ACC112 (cell line): ENCODE measurements at regions not wholly inside any gene's neighbourhood (a gene's known extent, or its start where the extent isn't known, plus 50 kb on each side); places are given as distances from the start of the nearest gene placed in this dataset.
A peak's percentile ranks its signal among the peaks of the same experiment; 100 is the strongest.

Experiments
- H2AFZ ChIP-seq: fragments of 200-600 bp; sonication (generic); one replicate; pipeline ENCODE4 v1.6.0; 2017; ENCODE audit warnings: antibody characterized with exemption, low read length; ENCODE audit not compliant: unreplicated experiment
- H3K27ac ChIP-seq: fragments of 200-600 bp; sonication (generic); 2 replicates; pipeline ENCODE4 v1.5.1; 2014; ENCODE audit warnings: low read depth, mild to moderate bottlenecking, antibody characterized with exemption, low read length, moderate library complexity
- H3K27me3 ChIP-seq: fragments of 200-600 bp; sonication (generic); 2 replicates; pipeline ENCODE4 v1.6.1; 2014; ENCODE audit warnings: mild to moderate bottlenecking, antibody characterized with exemption, low read length, moderate library complexity, mixed read lengths; ENCODE audit not compliant: insufficient read depth
- H3K36me3 ChIP-seq: fragments of 200-600 bp; sonication (generic); 2 replicates; pipeline ENCODE4 v1.6.1; 2016; ENCODE audit warnings: mild to moderate bottlenecking, antibody characterized with exemption, low read length, moderate library complexity, mixed read lengths; ENCODE audit not compliant: insufficient read depth
- H3K4me1 ChIP-seq: fragments of 200-600 bp; sonication (generic); one replicate; pipeline ENCODE4 v1.6.1; 2016; ENCODE audit warnings: low read length, mixed read lengths; ENCODE audit not compliant: insufficient read depth, unreplicated experiment, control insufficient read depth
- H3K4me3 ChIP-seq: fragments of 200-600 bp; sonication (generic); 2 replicates; pipeline ENCODE4 v1.5.1; 2014; ENCODE audit warnings: mild to moderate bottlenecking, low read depth, low read length
- H3K79me2 ChIP-seq: fragments of 200-600 bp; sonication (generic); one replicate; pipeline ENCODE4 v1.6.0; 2016; ENCODE audit warnings: low read length; ENCODE audit not compliant: control insufficient read depth, unreplicated experiment, insufficient read depth

DNA sequence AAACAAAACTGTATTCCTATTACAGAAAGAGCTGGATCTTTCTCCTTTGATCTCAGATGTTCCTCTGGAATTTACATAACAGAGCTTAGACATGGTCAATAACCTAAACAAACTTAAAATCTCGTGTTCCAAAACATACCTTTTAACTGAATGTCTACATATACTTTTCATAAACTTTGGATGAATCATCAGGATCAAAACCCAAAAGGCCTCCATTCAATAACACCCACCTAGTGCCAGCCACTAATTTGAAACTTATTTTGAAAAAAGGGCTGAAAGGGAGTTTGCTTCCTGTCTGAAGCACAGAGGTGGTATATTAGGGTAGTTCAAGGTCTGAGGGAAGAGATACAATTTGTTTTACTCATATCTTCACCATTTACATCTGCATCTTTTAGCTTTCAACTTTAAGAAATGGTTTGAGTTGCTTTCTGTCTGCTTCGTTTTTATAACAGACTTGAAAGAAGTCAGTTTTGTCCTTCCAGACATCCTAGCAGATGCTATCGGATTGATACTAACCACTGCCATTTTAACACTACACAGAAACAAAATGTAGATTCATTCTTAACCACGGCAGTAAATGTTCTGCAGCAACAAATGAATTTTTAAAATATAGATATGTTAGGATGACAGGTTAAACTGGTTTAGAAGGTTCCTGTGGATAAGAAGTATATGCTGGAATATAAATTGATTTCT is 242.8 kb upstream of the DKK2 start:
- Histone ChIP-seq H3K79me2 (no peaks in the 10 kb centered on the region), H3K4me3 (peak overlapping the region; percentile 51), H3K4me1 (peaks cover 27% of the 10 kb centered on the region), H3K36me3 (no peaks in the 10 kb centered on the region), H3K27me3 (no peaks in the 10 kb centered on the region), H3K27ac (peak overlapping the region; percentile 47), H2AFZ (peak overlapping the region; percentile 38)

DNA sequence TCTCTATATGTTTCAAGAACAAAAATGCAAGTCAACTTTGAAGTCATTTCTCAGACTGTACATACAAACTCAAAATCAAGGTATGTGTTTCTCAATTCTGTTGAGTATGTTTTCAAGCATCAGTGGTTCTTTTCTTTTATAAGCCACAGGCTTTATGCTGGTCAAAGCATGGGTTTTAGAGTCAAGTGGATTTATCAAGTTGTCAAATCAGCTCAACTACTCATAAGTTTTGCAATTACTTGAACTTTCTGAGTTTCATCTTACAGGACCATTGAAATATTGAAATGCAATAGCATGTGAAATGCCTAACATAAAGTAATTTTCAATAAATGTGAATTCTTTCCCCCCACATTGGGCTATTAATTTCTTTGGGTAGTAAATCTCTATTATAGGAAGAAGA is 239.9 kb upstream of the DKK2 start:
- no peak overlapping the region for H2AFZ ChIP-seq
- no peaks in the 10 kb centered on the region for H3K27me3 ChIP-seq
- peaks cover 20% of the 10 kb centered on the region for H3K4me1 ChIP-seq
- no peaks in the 10 kb centered on the region for H3K79me2 ChIP-seq
- no peak overlapping the region for H3K27ac ChIP-seq
- no peaks in the 10 kb centered on the region for H3K36me3 ChIP-seq
- H3K4me3 ChIP-seq = no peak overlapping the region

DNA sequence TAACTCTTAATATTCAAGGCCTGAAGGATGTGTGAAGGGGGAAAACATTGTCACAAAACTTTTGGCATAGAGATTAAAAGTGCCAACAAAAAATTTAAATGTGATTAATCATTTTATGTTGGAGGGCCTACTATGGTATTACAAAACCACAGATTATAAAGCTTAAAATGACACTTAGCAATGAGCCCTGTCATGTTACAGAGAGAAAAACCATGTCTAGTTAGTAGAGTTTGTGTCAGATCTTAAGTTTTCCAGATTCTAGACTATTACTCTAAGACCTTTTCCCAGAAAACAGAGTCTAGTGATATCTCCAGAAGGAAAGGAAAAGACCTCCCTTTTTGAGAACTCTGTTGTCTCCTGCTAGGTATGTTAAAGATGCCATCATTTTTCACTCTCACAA is 239.1 kb upstream of the DKK2 start:
- Histone ChIP-seq H2AFZ (no peak overlapping the region), H3K4me1 (peaks cover 16% of the 10 kb centered on the region), H3K79me2 (no peaks in the 10 kb centered on the region), H3K4me3 (no peak overlapping the region), H3K36me3 (no peaks in the 10 kb centered on the region), H3K27ac (no peak overlapping the region), H3K27me3 (no peaks in the 10 kb centered on the region)

DNA sequence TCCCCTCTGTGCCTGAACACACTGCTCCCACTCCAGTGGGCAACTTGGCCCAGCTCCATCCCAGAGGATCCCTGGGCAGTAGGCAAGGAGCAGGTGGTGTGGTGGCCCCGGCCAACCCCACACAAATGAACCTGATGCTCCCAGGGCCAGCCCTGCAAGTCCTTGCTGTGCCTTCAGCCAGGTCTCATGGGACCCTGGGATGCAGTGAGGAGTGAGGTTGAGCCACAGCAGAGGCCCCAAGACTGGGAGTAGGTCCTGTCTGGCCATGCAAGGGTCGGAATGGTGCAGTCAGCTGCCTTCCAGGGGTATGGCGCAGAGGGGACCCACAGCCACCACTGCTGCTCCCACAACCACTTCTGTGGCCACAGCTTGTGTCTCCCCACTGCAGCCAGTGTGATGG is 234.5 kb upstream of the DKK2 start:
- Histone ChIP-seq H2AFZ (no peak overlapping the region), H3K27me3 (no peaks in the 10 kb centered on the region), H3K27ac (no peak overlapping the region), H3K36me3 (no peaks in the 10 kb centered on the region), H3K4me1 (no peaks in the 10 kb centered on the region), H3K4me3 (no peak overlapping the region), H3K79me2 (no peaks in the 10 kb centered on the region)

DNA sequence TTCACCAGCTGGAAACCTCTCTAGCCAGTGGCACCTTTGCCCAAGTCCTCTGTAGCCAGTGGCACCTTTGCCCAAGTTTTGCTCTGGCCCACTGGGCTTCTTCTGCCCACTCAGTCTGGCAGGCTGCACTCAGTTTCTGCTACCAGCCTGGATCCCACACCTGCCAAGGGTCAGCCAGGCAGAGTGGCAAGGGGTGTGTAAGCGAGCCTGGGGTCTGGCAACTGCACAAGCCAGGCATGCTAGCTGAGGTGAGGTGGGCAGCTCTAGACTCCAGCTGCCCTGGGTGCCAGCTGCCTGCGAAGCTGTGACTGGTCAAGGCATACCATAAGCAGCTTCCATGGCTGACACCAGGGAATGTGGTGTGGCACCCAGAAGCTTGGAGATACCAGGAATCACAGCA is 233.1 kb upstream of the DKK2 start:
- Histone ChIP-seq H3K4me3 (no peak overlapping the region), H3K27me3 (no peaks in the 10 kb centered on the region), H3K4me1 (no peaks in the 10 kb centered on the region), H2AFZ (no peak overlapping the region), H3K36me3 (no peaks in the 10 kb centered on the region), H3K79me2 (no peaks in the 10 kb centered on the region), H3K27ac (no peak overlapping the region)

DNA sequence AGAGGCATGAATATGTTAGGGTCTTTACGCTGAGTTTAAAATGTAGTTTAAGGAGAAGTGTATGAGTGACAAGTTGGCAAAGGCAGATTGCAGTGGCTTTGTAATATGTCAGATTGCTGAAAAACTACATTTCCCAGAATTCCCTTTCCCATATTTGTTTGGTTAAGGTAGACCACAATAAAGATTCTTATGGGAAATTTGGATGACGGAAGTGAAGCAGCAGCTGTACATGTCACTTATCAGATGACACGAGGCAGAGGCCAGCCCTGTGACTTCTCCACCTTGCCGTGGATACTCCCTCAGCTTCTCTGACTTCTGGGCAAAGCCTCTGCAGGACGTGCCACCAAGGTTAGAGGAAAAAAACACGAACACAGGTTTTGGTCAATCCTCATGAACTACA is 229.7 kb upstream of the DKK2 start:
- H3K4me1 ChIP-seq = no peaks in the 10 kb centered on the region
- H3K36me3 ChIP-seq = no peaks in the 10 kb centered on the region
- no peak overlapping the region for H2AFZ ChIP-seq
- no peak overlapping the region for H3K27ac ChIP-seq
- H3K79me2 ChIP-seq = no peaks in the 10 kb centered on the region
- no peaks in the 10 kb centered on the region for H3K27me3 ChIP-seq
- H3K4me3 ChIP-seq = no peak overlapping the region

DNA sequence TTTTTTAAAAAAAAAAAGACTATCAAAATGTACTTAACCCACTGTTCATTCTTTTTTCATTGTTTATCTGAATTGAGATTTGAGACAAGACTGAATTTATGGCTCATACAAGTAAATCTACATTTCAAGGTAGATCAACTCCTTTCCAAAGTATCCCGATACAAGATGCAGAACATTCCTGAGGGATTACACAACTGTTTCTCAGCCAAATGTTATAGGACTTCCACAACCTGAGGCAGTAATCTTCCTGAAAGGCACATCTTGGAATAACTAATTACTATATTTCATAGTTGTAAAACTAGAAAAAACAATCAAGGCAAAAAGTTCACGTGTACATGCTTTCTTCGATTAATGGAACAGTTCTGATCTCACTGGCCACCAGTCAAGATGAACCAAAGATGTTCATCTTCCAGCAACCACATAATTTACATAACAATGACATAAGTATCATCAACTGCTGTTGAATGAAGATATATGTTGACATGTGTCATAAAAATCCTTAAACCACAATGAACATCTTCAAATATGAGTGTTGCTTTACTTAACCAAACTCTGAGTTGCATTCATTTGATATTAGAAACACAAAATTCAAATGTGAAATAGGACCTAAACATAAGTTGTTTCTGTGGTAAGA is 225.2 kb upstream of the DKK2 start:
- no peaks in the 10 kb centered on the region for H3K79me2 ChIP-seq
- H3K27ac ChIP-seq = no peak overlapping the region

DNA sequence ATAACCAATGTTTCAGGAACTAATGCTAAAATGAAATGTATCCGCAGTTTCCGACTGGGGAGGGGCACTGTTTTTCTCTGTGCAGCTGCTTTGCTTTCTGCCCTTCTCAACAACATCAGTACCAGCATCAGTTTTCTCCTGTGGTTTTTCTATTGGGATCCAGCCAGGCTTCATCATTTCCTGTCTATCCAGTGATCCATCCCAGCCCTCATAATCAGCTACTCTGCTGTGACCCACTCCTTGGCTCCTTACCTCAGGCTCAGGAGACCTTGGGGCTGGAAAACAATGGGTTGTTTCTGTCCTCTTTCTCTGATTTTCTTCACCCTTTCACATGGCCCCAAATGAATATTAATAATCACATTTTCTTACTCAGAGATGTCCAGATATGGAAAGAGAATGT is 222.2 kb upstream of the DKK2 start:
- H3K4me3 ChIP-seq = no peak overlapping the region

More for the DNA sequence above, 225.2 kb upstream of the DKK2 start:
- Histone ChIP-seq H2AFZ (no peak overlapping the region), H3K4me3 (no peak overlapping the region), H3K27me3 (no peaks in the 10 kb centered on the region), H3K4me1 (peaks cover 10% of the 10 kb centered on the region), H3K36me3 (no peaks in the 10 kb centered on the region)

DNA sequence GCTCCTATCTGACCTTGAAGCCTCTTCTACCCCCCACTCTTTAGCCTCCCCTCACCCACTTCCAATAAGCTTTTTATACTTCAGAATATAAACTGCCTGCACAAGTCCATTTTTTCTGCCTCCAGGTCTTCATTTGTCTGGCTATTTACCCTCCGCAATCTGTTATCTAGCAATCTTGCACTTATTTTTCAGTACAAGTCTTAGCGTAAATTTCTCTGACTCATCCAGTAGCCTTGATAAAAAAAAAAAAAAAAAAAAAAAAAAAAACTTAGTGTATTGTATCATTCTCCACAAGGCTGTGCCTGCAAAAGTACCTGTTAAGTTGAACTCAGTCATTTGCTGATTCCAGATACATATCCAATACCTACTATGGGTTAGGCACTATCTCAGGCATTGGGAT is 219.5 kb upstream of the DKK2 start:
- Histone ChIP-seq H3K36me3 (no peaks in the 10 kb centered on the region), H3K4me3 (no peak overlapping the region), H3K4me1 (peaks cover 10% of the 10 kb centered on the region), H3K79me2 (no peaks in the 10 kb centered on the region), H3K27ac (no peak overlapping the region), H2AFZ (no peak overlapping the region), H3K27me3 (no peaks in the 10 kb centered on the region)

More for the DNA sequence above, 222.2 kb upstream of the DKK2 start:
- Histone ChIP-seq H3K4me1 (peaks cover 10% of the 10 kb centered on the region), H3K36me3 (no peaks in the 10 kb centered on the region), H2AFZ (no peak overlapping the region), H3K79me2 (no peaks in the 10 kb centered on the region), H3K27me3 (no peaks in the 10 kb centered on the region), H3K27ac (no peak overlapping the region)

DNA sequence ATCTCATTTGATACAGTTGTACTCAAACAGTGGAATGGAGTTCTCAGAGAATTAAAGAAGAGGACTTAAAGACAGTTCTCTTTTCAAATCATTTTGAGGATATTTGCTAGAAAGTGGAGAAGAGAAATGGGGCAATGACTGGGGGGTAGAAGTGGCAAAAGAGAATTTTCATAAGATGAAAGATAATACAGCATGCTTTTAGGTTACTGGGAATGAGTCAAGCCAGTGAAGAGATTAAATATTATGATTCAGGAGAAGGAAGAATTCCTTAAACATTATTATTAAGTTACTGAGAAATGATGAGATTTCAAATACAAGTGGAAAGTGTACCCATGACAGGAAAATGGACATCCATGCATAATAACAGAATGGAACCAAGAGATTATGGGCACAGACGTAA is 219.0 kb upstream of the DKK2 start:
- no peak overlapping the region for H2AFZ ChIP-seq

DNA sequence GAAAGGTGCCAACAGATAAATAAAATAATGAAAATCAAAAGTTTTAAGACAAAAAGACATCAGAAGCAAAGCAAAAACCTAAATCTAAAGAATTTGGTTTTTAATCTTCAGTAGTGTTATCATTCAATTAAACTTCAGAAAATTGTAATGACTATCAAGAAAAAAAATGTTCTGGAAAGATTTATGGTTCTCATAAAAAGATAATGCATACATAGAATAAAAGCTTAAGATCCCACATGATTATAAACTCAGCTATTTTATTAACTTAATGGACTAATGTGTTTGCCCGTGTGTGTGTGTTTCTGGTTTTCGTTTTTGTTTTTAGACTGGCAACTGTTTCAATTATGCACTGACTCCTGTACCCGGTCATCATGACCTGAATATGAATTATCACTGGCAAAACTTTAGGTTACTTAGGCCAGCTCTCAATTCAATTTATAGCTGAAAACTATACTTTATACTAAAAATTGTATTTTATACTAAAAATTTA is 217.5 kb upstream of the DKK2 start:
- H3K27ac ChIP-seq = no peak overlapping the region
- peaks cover 9% of the 10 kb centered on the region for H3K4me1 ChIP-seq
- H2AFZ ChIP-seq = no peak overlapping the region
- no peaks in the 10 kb centered on the region for H3K36me3 ChIP-seq
- H3K79me2 ChIP-seq = no peaks in the 10 kb centered on the region
- H3K27me3 ChIP-seq = no peaks in the 10 kb centered on the region
- H3K4me3 ChIP-seq = no peak overlapping the region

More for the DNA sequence above, 219.0 kb upstream of the DKK2 start:
- Histone ChIP-seq H3K27ac (no peak overlapping the region), H3K79me2 (no peaks in the 10 kb centered on the region), H3K4me3 (no peak overlapping the region), H3K4me1 (peaks cover 10% of the 10 kb centered on the region), H3K27me3 (no peaks in the 10 kb centered on the region), H3K36me3 (no peaks in the 10 kb centered on the region)
